ENCODE measurements at regions not wholly inside any gene's neighbourhood (a gene's known extent, or its start where the extent isn't known, plus 50 kb on each side); places are given as distances from the start of the nearest gene placed in this dataset.

GRCh38 chr10:108850138-108850854 lies 1073.0 kb downstream of the XPNPEP1 start:
- no peaks in the 10 kb centered on the region for H3K4me1 Mint-ChIP-seq
- CTCF ChIA-PET: no interaction called here
- DNase-seq: no peak

GRCh38 chr10:108849688-108850087 lies 1073.6 kb downstream of the XPNPEP1 start:
- Mint-ChIP-seq H3K27ac (no peak overlapping the region), H3K36me3 (ENCODE audit: low read depth) (no peaks in the 10 kb centered on the region), H3K4me3 (no peak overlapping the region), H3K4me1 (no peaks in the 10 kb centered on the region), H3K27me3 (no peaks in the 10 kb centered on the region), H3K9me3 (no peaks in the 10 kb centered on the region)
- CTCF ChIA-PET: no interaction called here
- POLR2A ChIA-PET: no interaction called here
- DNase-seq: no peak

More at GRCh38 chr10:108850138-108850854, 1073.0 kb downstream of the XPNPEP1 start:
- Mint-ChIP-seq H3K27ac (no peak overlapping the region), H3K9me3 (no peaks in the 10 kb centered on the region), H3K36me3 (ENCODE audit: low read depth) (no peaks in the 10 kb centered on the region), H3K4me3 (no peak overlapping the region), H3K27me3 (no peaks in the 10 kb centered on the region)
- POLR2A ChIA-PET: no interaction called here

GRCh38 chr10:108849186-108849585 lies 1074.1 kb downstream of the XPNPEP1 start:
- Mint-ChIP-seq H3K9me3 (no peaks in the 10 kb centered on the region), H3K4me3 (no peak overlapping the region), H3K27ac (no peak overlapping the region), H3K27me3 (no peaks in the 10 kb centered on the region), H3K4me1 (no peaks in the 10 kb centered on the region), H3K36me3 (ENCODE audit: low read depth) (no peaks in the 10 kb centered on the region)
- DNase-seq: no peak
- POLR2A ChIA-PET: no interaction called here
- CTCF ChIA-PET: no interaction called here

GRCh38 chr10:108848046-108848445 lies 1075.3 kb downstream of the XPNPEP1 start:
- POLR2A ChIA-PET: no interaction called here
- Mint-ChIP-seq H3K36me3 (ENCODE audit: low read depth) (no peaks in the 10 kb centered on the region), H3K27ac (no peak overlapping the region), H3K27me3 (no peaks in the 10 kb centered on the region), H3K4me1 (no peaks in the 10 kb centered on the region), H3K9me3 (no peaks in the 10 kb centered on the region), H3K4me3 (no peak overlapping the region)
- CTCF ChIA-PET: interaction anchor here (0.5 kb wide), 1 partner anchor 310 kb away, joined by 3 read pairs; no protein-coding TSS in a partner anchor
- no peak for DNase-seq

- ChIA-PET CTCF (no interaction called here), POLR2A (no interaction called here)
- no peaks in the 10 kb centered on the region for H3K36me3 Mint-ChIP-seq (ENCODE audit: low read depth)
- H3K4me1 Mint-ChIP-seq: no peaks in the 10 kb centered on the region
- H3K27me3 Mint-ChIP-seq: no peaks in the 10 kb centered on the region
- no peaks in the 10 kb centered on the region for H3K9me3 Mint-ChIP-seq
- no peak overlapping the region for H3K27ac Mint-ChIP-seq
- no peak overlapping the region for H3K4me3 Mint-ChIP-seq
- no peak for DNase-seq
Observed at GRCh38 chr10:108840944-108841343, 1082.4 kb downstream of the XPNPEP1 start.

- no peak for DNase-seq
- ChIA-PET POLR2A (no interaction called here), CTCF (no interaction called here)
- Mint-ChIP-seq H3K27me3 (no peaks in the 10 kb centered on the region), H3K4me1 (no peaks in the 10 kb centered on the region), H3K36me3 (ENCODE audit: low read depth) (no peaks in the 10 kb centered on the region), H3K27ac (no peak overlapping the region), H3K4me3 (no peak overlapping the region), H3K9me3 (no peaks in the 10 kb centered on the region)
Observed at GRCh38 chr10:108836362-108836761, 1086.9 kb downstream of the XPNPEP1 start.

- Mint-ChIP-seq H3K36me3 (ENCODE audit: low read depth) (no peaks in the 10 kb centered on the region), H3K27me3 (no peaks in the 10 kb centered on the region), H3K27ac (no peak overlapping the region), H3K4me1 (no peaks in the 10 kb centered on the region), H3K9me3 (no peaks in the 10 kb centered on the region), H3K4me3 (no peak overlapping the region)
- DNase-seq: no peak
- CTCF ChIA-PET: no interaction called here
- POLR2A ChIA-PET: no interaction called here
Observed at GRCh38 chr10:108822026-108822425, 1101.3 kb downstream of the XPNPEP1 start.

- CTCF ChIA-PET: no interaction called here
- Mint-ChIP-seq H3K4me3 (no peak overlapping the region), H3K27me3 (no peaks in the 10 kb centered on the region), H3K36me3 (ENCODE audit: low read depth) (no peaks in the 10 kb centered on the region), H3K9me3 (no peaks in the 10 kb centered on the region), H3K4me1 (no peaks in the 10 kb centered on the region), H3K27ac (no peak overlapping the region)
- POLR2A ChIA-PET: no interaction called here
- DNase-seq: no peak
Observed at GRCh38 chr10:108819302-108819701, 1104.0 kb downstream of the XPNPEP1 start.

- POLR2A ChIA-PET: no interaction called here
- Mint-ChIP-seq H3K9me3 (peaks cover 3% of the 10 kb centered on the region), H3K27ac (no peak overlapping the region), H3K4me3 (no peak overlapping the region), H3K27me3 (no peaks in the 10 kb centered on the region), H3K4me1 (no peaks in the 10 kb centered on the region), H3K36me3 (ENCODE audit: low read depth) (no peaks in the 10 kb centered on the region)
- no peak for DNase-seq
- CTCF ChIA-PET: no interaction called here
Observed at GRCh38 chr10:108817584-108817983, 1105.7 kb downstream of the XPNPEP1 start.

- no peak overlapping the region for H3K4me3 Mint-ChIP-seq
- H3K27ac Mint-ChIP-seq: no peak overlapping the region
- no peaks in the 10 kb centered on the region for H3K4me1 Mint-ChIP-seq
- ChIA-PET POLR2A (no interaction called here), CTCF (no interaction called here)
- no peaks in the 10 kb centered on the region for H3K36me3 Mint-ChIP-seq (ENCODE audit: low read depth)
- H3K9me3 Mint-ChIP-seq: peaks cover 4% of the 10 kb centered on the region
- no peak for DNase-seq
- H3K27me3 Mint-ChIP-seq: no peaks in the 10 kb centered on the region
Observed at GRCh38 chr10:108817135-108817534, 1106.2 kb downstream of the XPNPEP1 start.

GRCh38 chr10:108812906-108813305 lies 1110.4 kb downstream of the XPNPEP1 start:
- CTCF ChIA-PET: no interaction called here
- Mint-ChIP-seq H3K27ac (no peak overlapping the region), H3K9me3 (peaks cover 4% of the 10 kb centered on the region), H3K27me3 (no peaks in the 10 kb centered on the region), H3K4me1 (no peaks in the 10 kb centered on the region), H3K4me3 (no peak overlapping the region), H3K36me3 (ENCODE audit: low read depth) (no peaks in the 10 kb centered on the region)
- POLR2A ChIA-PET: no interaction called here
- DNase-seq: no peak

GRCh38 chr10:108812296-108812695 lies 1111.0 kb downstream of the XPNPEP1 start:
- H3K27me3 Mint-ChIP-seq: no peaks in the 10 kb centered on the region
- H3K27ac Mint-ChIP-seq: no peak overlapping the region
- no peaks in the 10 kb centered on the region for H3K36me3 Mint-ChIP-seq (ENCODE audit: low read depth)
- POLR2A ChIA-PET: no interaction called here
- no peak for DNase-seq
- H3K4me3 Mint-ChIP-seq: no peak overlapping the region
- CTCF ChIA-PET: no interaction called here
- H3K4me1 Mint-ChIP-seq: no peaks in the 10 kb centered on the region
- H3K9me3 Mint-ChIP-seq: peaks cover 4% of the 10 kb centered on the region

- Mint-ChIP-seq H3K27ac (no peak overlapping the region), H3K27me3 (no peaks in the 10 kb centered on the region), H3K4me3 (no peak overlapping the region), H3K4me1 (no peaks in the 10 kb centered on the region), H3K9me3 (peaks cover 4% of the 10 kb centered on the region), H3K36me3 (ENCODE audit: low read depth) (no peaks in the 10 kb centered on the region)
- POLR2A ChIA-PET: no interaction called here
- no peak for DNase-seq
- CTCF ChIA-PET: no interaction called here
Observed at GRCh38 chr10:108808228-108808627, 1115.1 kb downstream of the XPNPEP1 start.

GRCh38 chr10:108801775-108802517 lies 1121.4 kb downstream of the XPNPEP1 start:
- H3K9me3 Mint-ChIP-seq: no peaks in the 10 kb centered on the region
- POLR2A ChIA-PET: no interaction called here
- H3K27ac Mint-ChIP-seq: no peak overlapping the region
- no peak for DNase-seq
- H3K4me3 Mint-ChIP-seq: no peak overlapping the region
- H3K27me3 Mint-ChIP-seq: no peaks in the 10 kb centered on the region
- H3K36me3 Mint-ChIP-seq (ENCODE audit: low read depth): no peaks in the 10 kb centered on the region
- CTCF ChIA-PET: no interaction called here
- no peaks in the 10 kb centered on the region for H3K4me1 Mint-ChIP-seq

Measured in activated CD4-positive, alpha-beta T cell treated with anti-CD3 and anti-CD28 coated beads, Interleukin-2, amount 10 ng/mL, durations not matched to agents 7 days and 5 days (primary cell).